Activated T-cell treated with anti-CD3 and anti-CD28 coated beads, Interleukin-2, amount 50 U/mL, for 24 hours (primary cell): ENCODE measurements at regions not wholly inside any gene's neighbourhood (a gene's known extent, or its start where the extent isn't known, plus 50 kb on each side); places are given as distances from the start of the nearest gene placed in this dataset.
"Not testable (repeated sequence)": the region's sequence is repeated elsewhere in the genome, so short reads cannot be mapped to it uniquely, and the experiment has no call there.

Experiments
- DNase-seq: peaks from one replicate; pipeline ENCODE4 v3.0.0-alpha.2; 2020
- H3K27ac Mint-ChIP-seq: 2 replicates; pipeline ENCODE4 v1.8.0; 2020; ENCODE audit warnings: mild to moderate bottlenecking, mixed read lengths
- H3K27me3 Mint-ChIP-seq: 2 replicates; pipeline ENCODE4 v1.8.0; 2020; ENCODE audit warnings: mixed read lengths
- H3K36me3 Mint-ChIP-seq: 2 replicates; pipeline ENCODE4 v1.8.0; 2020; ENCODE audit warnings: low read depth, mixed read lengths
- H3K4me1 Mint-ChIP-seq: 2 replicates; pipeline ENCODE4 v1.8.0; 2020; ENCODE audit warnings: low read depth, mixed read lengths
- H3K4me3 Mint-ChIP-seq: 2 replicates; pipeline ENCODE4 v1.8.0; 2020; ENCODE audit warnings: mild to moderate bottlenecking, moderate library complexity, mixed read lengths
- H3K9me3 Mint-ChIP-seq: 2 replicates; pipeline ENCODE4 v1.8.0; 2020; ENCODE audit warnings: mixed read lengths

GRCh38 chr4:116143198-116143597 is 942.2 kb downstream of the TRAM1L1 start:
- no peak overlapping the region for H3K27ac Mint-ChIP-seq
- no peak for DNase-seq
- no peaks in the 10 kb centered on the region for H3K27me3 Mint-ChIP-seq
- no peak overlapping the region for H3K4me3 Mint-ChIP-seq
- H3K9me3 Mint-ChIP-seq: no peaks in the 10 kb centered on the region
- no peaks in the 10 kb centered on the region for H3K36me3 Mint-ChIP-seq
- no peaks in the 10 kb centered on the region for H3K4me1 Mint-ChIP-seq

DNA sequence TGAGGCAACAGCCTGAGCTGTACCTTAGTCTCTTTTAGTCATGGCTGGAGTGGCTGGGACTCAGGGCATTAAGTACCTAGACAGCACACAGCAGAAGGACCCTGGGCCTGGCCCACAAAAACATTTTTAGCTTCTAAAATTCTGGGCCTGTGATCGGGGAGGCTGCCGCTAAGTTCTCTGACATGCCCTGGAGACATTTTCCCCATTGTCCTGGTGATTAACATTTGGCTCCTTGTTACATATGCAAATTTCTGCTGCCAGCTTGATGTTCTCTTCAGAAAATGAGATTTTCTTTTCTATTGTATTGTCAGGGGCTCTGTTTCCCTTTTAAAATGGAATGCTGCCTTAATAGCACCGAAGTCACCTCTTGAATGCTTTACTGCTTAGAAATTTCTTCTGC is 952.4 kb downstream of the TRAM1L1 start:
- DNase-seq: no peak
- Mint-ChIP-seq H3K36me3 (no peaks in the 10 kb centered on the region), H3K27me3 (no peaks in the 10 kb centered on the region), H3K27ac (no peak overlapping the region), H3K9me3 (peaks cover 4% of the 10 kb centered on the region), H3K4me1 (no peaks in the 10 kb centered on the region), H3K4me3 (no peak overlapping the region)

DNA sequence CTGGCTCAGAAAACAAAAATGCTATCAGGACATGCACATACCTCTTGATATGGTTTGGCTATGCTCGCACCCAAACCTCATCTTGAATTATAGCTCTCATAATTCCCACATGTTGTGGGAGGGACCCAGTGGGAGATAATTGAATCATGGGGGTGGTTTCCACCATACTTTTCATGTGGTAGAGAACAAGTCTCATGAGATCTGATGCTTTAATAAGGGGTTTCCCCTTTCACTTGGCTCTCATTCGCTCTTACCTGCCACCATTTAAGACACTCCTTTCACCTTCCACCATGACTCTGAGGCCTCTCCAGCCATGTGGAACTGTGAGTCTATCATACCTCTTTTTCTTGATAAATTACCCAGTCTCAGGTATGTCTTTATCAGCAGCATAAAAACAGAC is 958.6 kb downstream of the TRAM1L1 start:
- H3K27me3 Mint-ChIP-seq: no peaks in the 10 kb centered on the region
- peaks cover 4% of the 10 kb centered on the region for H3K9me3 Mint-ChIP-seq
- H3K27ac Mint-ChIP-seq: no peak overlapping the region
- H3K4me3 Mint-ChIP-seq: no peak overlapping the region
- DNase-seq: no peak
- no peaks in the 10 kb centered on the region for H3K4me1 Mint-ChIP-seq
- H3K36me3 Mint-ChIP-seq: no peaks in the 10 kb centered on the region

- DNase-seq: no peak
- Mint-ChIP-seq H3K27me3 (no peaks in the 10 kb centered on the region), H3K4me1 (no peaks in the 10 kb centered on the region), H3K27ac (no peak overlapping the region), H3K9me3 (no peaks in the 10 kb centered on the region), H3K4me3 (no peak overlapping the region), H3K36me3 (no peaks in the 10 kb centered on the region)
Measured at GRCh38 chr4:116122124-116122523, 963.3 kb downstream of the TRAM1L1 start.

- Mint-ChIP-seq H3K9me3 (peaks cover 3% of the 10 kb centered on the region), H3K36me3 (no peaks in the 10 kb centered on the region), H3K4me3 (no peak overlapping the region), H3K27ac (no peak overlapping the region), H3K27me3 (no peaks in the 10 kb centered on the region), H3K4me1 (no peaks in the 10 kb centered on the region)
- no peak for DNase-seq
Measured at GRCh38 chr4:116118221-116118620, 967.2 kb downstream of the TRAM1L1 start.

GRCh38 chr4:116112861-116113260 is 972.5 kb downstream of the TRAM1L1 start:
- not testable (repeated sequence) for H3K27ac Mint-ChIP-seq, DNase-seq, H3K4me3 Mint-ChIP-seq, H3K27me3 Mint-ChIP-seq, H3K36me3 Mint-ChIP-seq, H3K4me1 Mint-ChIP-seq, H3K9me3 Mint-ChIP-seq

- Mint-ChIP-seq H3K27ac (no peak overlapping the region), H3K4me3 (no peak overlapping the region), H3K9me3 (no peaks in the 10 kb centered on the region), H3K4me1 (no peaks in the 10 kb centered on the region), H3K36me3 (no peaks in the 10 kb centered on the region), H3K27me3 (no peaks in the 10 kb centered on the region)
- DNase-seq: no peak
Measured at GRCh38 chr4:116110713-116111112, 974.7 kb downstream of the TRAM1L1 start.

- H3K9me3 Mint-ChIP-seq: no peaks in the 10 kb centered on the region
- no peak for DNase-seq
Measured at GRCh38 chr4:116108606-116109005, 976.8 kb downstream of the TRAM1L1 start.

GRCh38 chr4:116101321-116101720 is 984.1 kb downstream of the TRAM1L1 start:
- H3K36me3 Mint-ChIP-seq: no peaks in the 10 kb centered on the region
- H3K9me3 Mint-ChIP-seq: peaks cover 7% of the 10 kb centered on the region
- no peak overlapping the region for H3K4me3 Mint-ChIP-seq
- H3K27ac Mint-ChIP-seq: no peak overlapping the region
- H3K27me3 Mint-ChIP-seq: no peaks in the 10 kb centered on the region
- no peaks in the 10 kb centered on the region for H3K4me1 Mint-ChIP-seq
- DNase-seq: no peak

More at GRCh38 chr4:116108606-116109005, 976.8 kb downstream of the TRAM1L1 start:
- H3K36me3 Mint-ChIP-seq: no peaks in the 10 kb centered on the region
- H3K27me3 Mint-ChIP-seq: no peaks in the 10 kb centered on the region
- H3K4me3 Mint-ChIP-seq: no peak overlapping the region
- no peaks in the 10 kb centered on the region for H3K4me1 Mint-ChIP-seq
- H3K27ac Mint-ChIP-seq: no peak overlapping the region

DNA sequence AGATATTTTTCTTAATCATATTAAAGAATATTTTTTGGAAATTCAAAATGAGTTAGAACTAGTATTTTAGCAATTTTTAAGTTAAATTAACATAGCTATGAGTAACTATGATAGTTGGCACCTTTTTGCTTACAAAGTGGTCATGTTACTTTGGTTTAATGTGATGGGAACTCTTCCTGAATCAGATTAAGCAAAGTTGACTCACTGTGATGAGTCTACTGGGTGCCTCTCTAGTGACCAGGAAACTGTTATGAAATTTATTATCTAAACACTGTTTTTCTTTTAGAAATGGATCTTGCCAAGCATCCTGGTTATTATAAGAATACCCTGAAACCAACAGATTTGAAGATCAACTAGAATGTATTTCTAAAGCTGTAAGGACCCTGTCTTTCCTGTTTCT is 985.8 kb downstream of the TRAM1L1 start:
- Mint-ChIP-seq H3K9me3 (peaks cover 7% of the 10 kb centered on the region), H3K4me3 (no peak overlapping the region), H3K36me3 (no peaks in the 10 kb centered on the region), H3K4me1 (no peaks in the 10 kb centered on the region), H3K27ac (no peak overlapping the region), H3K27me3 (no peaks in the 10 kb centered on the region)
- DNase-seq: no peak

DNA sequence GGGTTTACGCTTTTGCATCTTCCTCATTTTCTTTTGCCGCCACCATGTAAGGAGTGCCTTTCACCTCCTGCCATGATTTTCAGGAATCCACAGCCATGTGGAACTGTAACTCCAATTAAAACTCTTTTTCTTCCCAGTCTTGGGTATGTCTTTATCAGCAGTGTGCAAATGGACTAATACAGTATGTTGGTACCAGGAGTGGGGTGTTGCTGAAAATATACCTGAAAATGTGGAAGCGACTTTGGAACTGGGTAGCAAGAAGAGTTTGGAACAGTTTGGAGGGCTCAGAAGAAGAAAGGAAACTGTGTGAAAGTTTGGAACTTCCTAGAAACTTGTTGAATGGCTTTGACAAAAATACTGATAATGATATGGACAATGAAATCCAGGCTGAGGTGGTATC is 983.9 kb upstream of the NDST4 start:
- H3K4me3 Mint-ChIP-seq, H3K9me3 Mint-ChIP-seq, H3K27me3 Mint-ChIP-seq, DNase-seq, H3K27ac Mint-ChIP-seq, H3K36me3 Mint-ChIP-seq, H3K4me1 Mint-ChIP-seq: not testable (repeated sequence)

DNA sequence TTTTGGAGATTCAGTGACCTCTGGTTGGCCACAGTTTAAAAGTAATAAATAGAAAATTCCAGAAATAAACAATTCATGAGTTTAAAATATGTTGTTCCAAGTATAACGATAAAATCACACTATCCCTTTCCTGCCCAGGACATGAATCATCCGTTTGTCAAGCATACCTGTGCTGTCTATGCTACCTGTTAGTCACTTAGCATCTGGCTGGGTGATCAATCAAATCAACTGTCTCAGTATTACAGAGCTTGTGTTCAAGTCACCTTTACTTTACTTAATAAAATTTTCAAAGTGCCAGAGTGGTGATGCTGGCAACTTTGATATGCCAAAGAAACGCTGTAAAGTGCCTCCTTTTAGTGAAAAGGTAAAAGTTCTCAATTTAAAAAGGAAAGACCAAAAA is 979.5 kb upstream of the NDST4 start:
- Mint-ChIP-seq H3K4me1 (no peaks in the 10 kb centered on the region), H3K9me3 (peaks cover 7% of the 10 kb centered on the region), H3K36me3 (no peaks in the 10 kb centered on the region), H3K27me3 (no peaks in the 10 kb centered on the region), H3K27ac (no peak overlapping the region), H3K4me3 (no peak overlapping the region)
- DNase-seq: no peak

GRCh38 chr4:116088771-116089170 is 975.4 kb upstream of the NDST4 start:
- no peak overlapping the region for H3K27ac Mint-ChIP-seq
- no peak overlapping the region for H3K4me3 Mint-ChIP-seq
- H3K4me1 Mint-ChIP-seq: no peaks in the 10 kb centered on the region
- no peaks in the 10 kb centered on the region for H3K9me3 Mint-ChIP-seq
- DNase-seq: no peak
- no peaks in the 10 kb centered on the region for H3K27me3 Mint-ChIP-seq
- no peaks in the 10 kb centered on the region for H3K36me3 Mint-ChIP-seq

- no peak for DNase-seq
- no peaks in the 10 kb centered on the region for H3K36me3 Mint-ChIP-seq
- H3K27me3 Mint-ChIP-seq: no peaks in the 10 kb centered on the region
- no peak overlapping the region for H3K4me3 Mint-ChIP-seq
- no peaks in the 10 kb centered on the region for H3K4me1 Mint-ChIP-seq
- peaks cover 3% of the 10 kb centered on the region for H3K9me3 Mint-ChIP-seq
- H3K27ac Mint-ChIP-seq: no peak overlapping the region
Measured at GRCh38 chr4:116082808-116083366, 969.5 kb upstream of the NDST4 start.

DNA sequence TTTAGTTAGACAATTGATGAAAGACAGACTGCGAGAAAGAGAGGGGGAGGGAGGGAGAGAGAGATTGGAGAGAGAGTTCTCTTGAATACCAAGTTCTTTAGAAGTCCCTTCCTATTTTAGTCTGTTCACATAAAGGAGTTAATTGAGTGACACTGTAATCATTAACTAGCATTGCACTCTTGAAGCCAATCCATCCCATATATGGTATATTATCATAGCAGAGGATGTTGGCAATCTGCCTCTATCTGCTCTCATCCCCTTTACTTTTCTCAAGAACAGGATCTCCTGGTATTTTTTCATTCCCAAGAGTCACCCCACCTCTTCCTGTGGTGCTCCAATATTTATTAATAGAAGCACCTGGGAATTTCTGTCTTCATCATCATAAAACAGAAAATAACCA is 959.6 kb upstream of the NDST4 start:
- no peaks in the 10 kb centered on the region for H3K36me3 Mint-ChIP-seq
- H3K4me1 Mint-ChIP-seq: no peaks in the 10 kb centered on the region
- H3K27me3 Mint-ChIP-seq: no peaks in the 10 kb centered on the region
- DNase-seq: no peak
- no peak overlapping the region for H3K27ac Mint-ChIP-seq
- H3K9me3 Mint-ChIP-seq: no peaks in the 10 kb centered on the region
- no peak overlapping the region for H3K4me3 Mint-ChIP-seq

GRCh38 chr4:116070283-116070682 is 956.9 kb upstream of the NDST4 start:
- no peaks in the 10 kb centered on the region for H3K9me3 Mint-ChIP-seq
- DNase-seq: no peak
- no peak overlapping the region for H3K27ac Mint-ChIP-seq
- H3K36me3 Mint-ChIP-seq: no peaks in the 10 kb centered on the region
- H3K4me3 Mint-ChIP-seq: no peak overlapping the region
- H3K4me1 Mint-ChIP-seq: no peaks in the 10 kb centered on the region
- no peaks in the 10 kb centered on the region for H3K27me3 Mint-ChIP-seq
